ENCODE measurements at regions not wholly inside any gene's neighbourhood (a gene's known extent, or its start where the extent isn't known, plus 50 kb on each side); places are given as distances from the start of the nearest gene placed in this dataset.

DNA sequence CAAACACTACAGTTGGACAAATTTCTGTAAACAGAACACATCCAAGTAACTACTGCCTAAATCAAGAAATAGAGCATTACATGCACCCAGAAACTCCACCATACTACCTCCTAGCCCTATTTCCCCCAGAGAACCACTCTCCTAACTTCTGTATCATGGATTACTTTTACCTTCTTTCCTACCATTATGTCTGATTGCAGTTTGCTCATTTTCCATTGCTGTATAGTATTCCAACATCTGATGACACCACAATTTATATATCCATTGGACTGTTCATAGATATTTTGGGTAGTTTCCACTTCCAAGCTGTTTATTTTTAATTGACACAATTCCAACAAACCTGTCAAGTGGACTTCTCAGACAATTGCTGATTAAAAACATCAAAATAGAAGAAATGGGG is 271.1 kb downstream of the CDC5L start:
- Mint-ChIP-seq H3K27me3 (peaks cover 1% of the 10 kb centered on the region), H3K27ac (no peak overlapping the region), H3K4me1 (ENCODE audit: low read depth) (peaks cover 11% of the 10 kb centered on the region), H3K36me3 (peaks cover 3% of the 10 kb centered on the region), H3K9me3 (ENCODE audit: low read depth) (peaks cover 3% of the 10 kb centered on the region), H3K4me3 (no peak overlapping the region)

DNA sequence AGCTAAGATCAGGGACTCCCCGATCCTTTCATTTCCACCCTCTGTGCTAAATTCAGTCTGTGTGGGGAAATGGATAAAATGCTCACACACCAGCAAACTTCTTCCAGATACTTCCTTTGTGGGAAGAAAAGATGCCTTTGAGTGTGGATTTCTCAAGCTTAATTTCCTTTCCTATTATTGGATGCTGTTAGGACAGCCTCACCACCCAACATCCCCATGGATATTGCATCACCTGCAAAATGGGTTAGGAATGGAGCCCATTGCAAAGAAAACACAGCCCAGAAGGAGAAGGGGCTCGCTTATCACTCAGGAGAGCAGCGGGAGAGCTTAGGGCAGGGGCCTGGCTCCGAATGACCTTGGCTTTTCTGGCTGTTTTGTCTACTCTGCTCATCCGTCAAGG is 272.2 kb downstream of the CDC5L start:
- Mint-ChIP-seq H3K27ac (no peak overlapping the region), H3K4me3 (no peak overlapping the region), H3K36me3 (peaks cover 3% of the 10 kb centered on the region), H3K9me3 (ENCODE audit: low read depth) (peaks cover 3% of the 10 kb centered on the region), H3K4me1 (ENCODE audit: low read depth) (peaks cover 8% of the 10 kb centered on the region), H3K27me3 (no peaks in the 10 kb centered on the region)

DNA sequence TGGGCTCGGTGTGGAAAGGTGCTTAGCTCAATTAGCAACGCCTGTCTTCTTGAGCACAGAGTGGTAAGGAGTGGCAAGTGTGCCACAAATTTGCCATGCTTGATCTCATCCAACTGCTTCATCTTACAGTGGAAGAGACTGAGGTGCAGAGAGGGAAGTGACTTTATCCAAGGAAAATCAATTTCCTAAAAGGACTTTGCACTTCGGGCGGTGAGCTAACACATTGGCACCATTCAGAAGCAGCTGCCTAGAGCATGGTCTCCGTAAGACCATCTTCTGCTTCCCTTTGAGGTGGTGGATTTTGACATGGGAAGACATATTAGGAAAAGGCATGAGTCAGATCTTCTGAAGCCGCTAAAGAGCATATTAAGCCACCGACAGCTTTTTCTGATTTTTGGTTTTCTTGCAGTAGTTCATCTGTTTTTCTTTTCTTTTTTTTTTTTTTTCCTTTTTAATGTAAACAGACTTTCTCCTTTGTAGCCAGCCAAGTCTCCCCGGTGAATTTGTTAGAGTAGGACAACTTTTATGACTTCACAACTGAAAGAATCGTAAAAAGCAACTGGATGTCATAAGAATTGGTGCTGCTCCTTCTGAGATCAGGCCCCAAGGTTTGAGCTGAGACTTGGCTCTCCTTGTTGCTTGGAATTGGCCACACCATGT is 273.2 kb downstream of the CDC5L start:
- Mint-ChIP-seq H3K36me3 (peaks cover 3% of the 10 kb centered on the region), H3K27me3 (no peaks in the 10 kb centered on the region), H3K27ac (no peak overlapping the region), H3K4me1 (ENCODE audit: low read depth) (no peaks in the 10 kb centered on the region), H3K9me3 (ENCODE audit: low read depth) (peaks cover 3% of the 10 kb centered on the region), H3K4me3 (no peak overlapping the region)

DNA sequence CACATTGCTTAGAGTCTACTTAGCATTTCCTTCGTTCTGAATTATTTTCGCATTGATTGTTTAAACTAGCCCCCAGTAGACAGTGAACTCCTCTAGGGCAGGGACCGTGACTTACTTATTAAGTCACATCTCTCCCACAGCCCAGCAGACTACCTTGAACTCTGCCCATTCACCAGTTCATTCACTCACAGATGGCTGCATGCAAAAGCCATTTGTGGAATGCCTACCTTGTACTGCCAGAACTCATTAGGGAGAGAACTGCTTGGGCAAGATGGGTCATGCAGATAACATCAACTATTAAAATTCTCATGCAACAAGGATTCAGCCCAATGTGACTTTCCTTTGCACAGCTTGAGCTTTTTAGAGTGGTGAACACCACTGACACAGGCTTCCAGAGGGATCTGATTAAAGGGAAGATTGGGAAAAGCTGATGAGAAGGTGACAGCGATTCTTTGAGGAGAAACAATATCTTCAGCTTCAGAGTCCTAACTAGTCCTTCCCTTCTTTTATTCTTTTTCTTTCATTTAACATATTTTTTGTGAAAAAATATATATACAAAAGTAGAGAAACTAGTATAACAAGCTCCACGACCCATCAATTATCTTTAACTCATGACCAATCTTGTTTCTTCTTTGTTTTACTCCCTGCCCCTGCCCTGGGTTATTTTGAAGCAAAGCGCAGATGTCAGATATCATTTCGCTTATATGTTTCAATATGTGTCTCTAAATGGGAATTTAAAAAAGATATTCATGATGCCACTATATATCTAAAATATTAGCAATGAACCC is 273.9 kb downstream of the CDC5L start:
- Mint-ChIP-seq H3K27ac (no peak overlapping the region), H3K4me1 (ENCODE audit: low read depth) (no peaks in the 10 kb centered on the region), H3K27me3 (no peaks in the 10 kb centered on the region), H3K4me3 (no peak overlapping the region), H3K36me3 (peaks cover 3% of the 10 kb centered on the region), H3K9me3 (ENCODE audit: low read depth) (peaks cover 3% of the 10 kb centered on the region)

DNA sequence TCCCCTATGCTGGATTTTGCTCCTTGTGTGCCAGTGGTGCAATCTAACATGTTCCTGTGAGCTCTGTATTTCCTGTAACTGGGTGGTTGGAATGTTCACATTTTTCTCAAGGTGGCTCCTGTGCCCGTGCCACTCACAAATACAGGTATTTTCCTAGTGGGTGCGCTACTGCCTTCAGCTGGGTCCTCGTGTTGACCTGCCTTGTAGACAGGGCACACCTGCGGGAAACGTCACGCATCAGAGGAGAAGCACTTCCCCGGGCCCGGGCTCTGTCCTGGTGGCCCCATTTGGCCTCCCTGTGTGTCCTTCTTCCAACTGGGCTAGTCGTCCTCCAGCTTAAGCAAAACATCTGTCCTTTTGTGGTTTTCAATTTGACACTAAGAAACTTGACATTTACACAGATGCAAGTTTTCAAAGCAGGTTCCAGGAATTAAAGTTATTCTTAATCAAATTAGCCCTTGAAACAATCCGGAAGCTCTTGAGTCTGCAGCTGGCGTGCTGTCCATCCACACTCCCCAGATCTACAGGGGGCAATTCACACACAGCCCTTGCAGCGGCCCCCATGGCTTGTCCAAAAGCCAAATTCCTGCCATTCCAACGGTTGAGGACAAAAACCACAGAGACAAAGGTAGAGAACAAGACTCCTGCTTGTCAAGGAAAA is 275.1 kb downstream of the CDC5L start:
- H3K27me3 Mint-ChIP-seq: no peaks in the 10 kb centered on the region

DNA sequence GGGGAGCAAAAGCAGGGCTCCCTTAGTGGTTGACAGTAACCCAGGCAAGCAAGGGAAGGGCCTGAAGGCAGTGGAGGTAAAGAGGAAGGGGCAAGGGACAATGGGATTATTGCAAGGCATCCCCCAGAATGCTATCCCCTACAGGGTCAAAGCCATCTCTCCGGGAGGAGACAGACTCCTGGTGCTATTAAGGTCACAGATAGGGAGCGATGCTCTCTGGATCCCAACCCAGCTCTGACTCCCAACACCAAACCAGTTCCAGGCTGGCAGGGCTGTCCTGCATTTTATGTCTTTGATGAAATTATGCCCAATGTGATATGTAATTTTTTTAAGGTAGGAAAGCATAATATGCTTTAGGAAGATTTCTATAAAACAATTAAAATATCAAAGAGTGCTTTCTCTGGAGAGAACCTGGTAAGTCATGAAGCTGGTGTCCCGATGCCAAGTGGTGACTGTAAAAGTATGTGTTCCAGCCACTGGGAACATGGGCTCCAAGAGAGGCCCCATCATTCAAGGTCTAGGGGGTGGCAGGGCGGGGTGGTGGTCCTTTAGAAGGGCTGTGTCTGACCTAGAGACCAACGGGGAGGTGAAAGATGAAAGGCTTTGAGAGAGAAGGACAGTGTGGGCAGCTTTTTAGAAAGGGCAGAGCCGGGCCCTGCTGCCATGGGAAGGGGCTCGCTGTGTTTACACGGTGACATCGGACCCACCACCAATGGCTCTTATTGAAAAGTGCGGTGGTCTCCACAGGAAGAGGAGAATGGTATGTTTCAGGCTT is 276.5 kb downstream of the CDC5L start:
- no peaks in the 10 kb centered on the region for H3K9me3 Mint-ChIP-seq (ENCODE audit: low read depth)
- no peaks in the 10 kb centered on the region for H3K27me3 Mint-ChIP-seq
- no peaks in the 10 kb centered on the region for H3K36me3 Mint-ChIP-seq
- no peak overlapping the region for H3K4me3 Mint-ChIP-seq
- H3K27ac Mint-ChIP-seq: no peak overlapping the region
- no peaks in the 10 kb centered on the region for H3K4me1 Mint-ChIP-seq (ENCODE audit: low read depth)

More for the DNA sequence above, 275.1 kb downstream of the CDC5L start:
- peaks cover 3% of the 10 kb centered on the region for H3K36me3 Mint-ChIP-seq
- H3K9me3 Mint-ChIP-seq (ENCODE audit: low read depth): peaks cover 3% of the 10 kb centered on the region
- no peak overlapping the region for H3K4me3 Mint-ChIP-seq
- H3K27ac Mint-ChIP-seq: no peak overlapping the region
- H3K4me1 Mint-ChIP-seq (ENCODE audit: low read depth): no peaks in the 10 kb centered on the region

DNA sequence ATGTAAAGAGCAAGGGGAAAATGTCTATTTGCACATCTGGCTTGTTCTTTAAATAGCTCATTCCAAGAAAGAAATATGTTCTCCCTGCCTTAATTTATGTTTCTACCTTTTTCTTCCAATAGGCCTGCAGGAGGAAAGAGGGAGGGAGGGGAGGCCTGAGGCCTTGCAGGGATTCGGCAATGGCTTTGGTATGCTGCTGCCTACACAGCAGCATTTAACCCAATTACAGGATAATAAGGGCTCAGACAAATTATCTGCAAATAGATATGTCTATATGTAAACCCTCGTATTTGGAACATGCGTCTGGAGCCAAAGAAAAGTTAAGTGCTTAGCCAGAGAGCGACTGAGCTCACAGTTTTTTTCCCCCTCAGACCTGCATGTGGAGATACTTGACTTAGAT is 277.2 kb downstream of the CDC5L start:
- no peak overlapping the region for H3K4me3 Mint-ChIP-seq
- H3K27me3 Mint-ChIP-seq: no peaks in the 10 kb centered on the region
- H3K9me3 Mint-ChIP-seq (ENCODE audit: low read depth): no peaks in the 10 kb centered on the region
- H3K4me1 Mint-ChIP-seq (ENCODE audit: low read depth): no peaks in the 10 kb centered on the region
- H3K27ac Mint-ChIP-seq: no peak overlapping the region
- no peaks in the 10 kb centered on the region for H3K36me3 Mint-ChIP-seq

DNA sequence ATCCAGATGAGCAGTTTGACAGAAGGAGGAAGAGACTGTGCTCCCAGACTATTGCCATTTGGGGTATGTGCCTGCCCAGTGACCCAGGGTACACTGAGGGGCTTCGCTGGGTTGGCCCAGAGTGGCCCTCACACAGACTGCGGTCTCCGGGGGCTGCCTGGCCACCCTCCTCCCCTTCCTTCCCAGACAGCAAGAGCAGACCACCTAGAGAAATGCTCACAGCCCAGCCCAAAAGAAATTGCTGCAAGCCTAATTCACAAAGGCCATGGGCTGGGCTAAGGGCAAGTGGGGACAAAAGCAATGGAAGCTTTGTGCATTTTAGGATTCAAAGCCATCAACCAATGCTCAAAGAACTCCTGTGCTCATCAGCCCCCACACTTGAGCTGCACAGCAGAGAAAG is 277.6 kb downstream of the CDC5L start:
- H3K9me3 Mint-ChIP-seq (ENCODE audit: low read depth): no peaks in the 10 kb centered on the region
- no peak overlapping the region for H3K27ac Mint-ChIP-seq
- H3K36me3 Mint-ChIP-seq: no peaks in the 10 kb centered on the region
- H3K4me1 Mint-ChIP-seq (ENCODE audit: low read depth): no peaks in the 10 kb centered on the region
- no peaks in the 10 kb centered on the region for H3K27me3 Mint-ChIP-seq
- H3K4me3 Mint-ChIP-seq: no peak overlapping the region

DNA sequence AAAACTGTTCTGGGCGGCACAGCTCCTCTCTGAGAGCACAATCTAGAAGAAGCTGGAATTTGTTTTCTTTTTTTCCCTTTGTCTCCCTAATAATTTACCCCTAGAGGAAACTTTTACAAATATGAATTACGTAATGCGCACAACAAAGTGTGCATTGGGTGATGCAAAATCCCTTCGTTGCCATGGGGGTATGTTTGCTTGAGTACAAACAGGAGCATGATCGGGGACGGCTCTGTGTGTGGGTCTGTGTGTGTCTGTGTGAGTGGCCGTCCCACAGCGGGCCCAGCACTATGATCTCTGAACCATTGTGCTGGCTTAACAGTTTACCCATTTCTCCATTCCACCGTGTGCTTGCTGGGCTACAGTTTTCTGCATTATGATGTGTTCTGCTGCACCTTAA is 278.2 kb downstream of the CDC5L start:
- H3K27ac Mint-ChIP-seq: no peak overlapping the region
- H3K9me3 Mint-ChIP-seq (ENCODE audit: low read depth): no peaks in the 10 kb centered on the region
- H3K36me3 Mint-ChIP-seq: no peaks in the 10 kb centered on the region
- no peaks in the 10 kb centered on the region for H3K27me3 Mint-ChIP-seq
- H3K4me3 Mint-ChIP-seq: no peak overlapping the region
- no peaks in the 10 kb centered on the region for H3K4me1 Mint-ChIP-seq (ENCODE audit: low read depth)

DNA sequence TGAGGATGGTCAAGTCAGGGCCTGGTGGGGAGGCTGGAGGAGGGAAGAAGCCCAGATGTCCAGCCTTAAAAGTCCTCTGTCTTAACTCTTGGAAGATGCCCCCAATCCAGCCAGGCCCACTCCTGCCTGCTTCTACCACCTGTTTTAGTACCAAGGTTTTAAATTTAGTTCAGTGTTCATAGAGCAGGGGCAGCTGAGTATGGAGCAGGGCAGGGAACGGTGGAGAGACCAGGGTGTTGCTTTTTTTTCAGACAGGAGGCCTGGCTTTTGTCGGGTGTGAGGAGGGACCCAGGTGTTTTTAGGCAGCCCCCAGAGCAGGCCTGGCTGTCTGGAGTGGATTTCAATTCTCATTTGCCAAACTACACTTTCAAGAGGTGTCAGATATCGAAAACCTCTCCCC is 278.8 kb downstream of the CDC5L start:
- H3K4me3 Mint-ChIP-seq: no peak overlapping the region
- H3K27me3 Mint-ChIP-seq: no peaks in the 10 kb centered on the region
- no peaks in the 10 kb centered on the region for H3K9me3 Mint-ChIP-seq (ENCODE audit: low read depth)
- H3K36me3 Mint-ChIP-seq: no peaks in the 10 kb centered on the region
- no peaks in the 10 kb centered on the region for H3K4me1 Mint-ChIP-seq (ENCODE audit: low read depth)
- no peak overlapping the region for H3K27ac Mint-ChIP-seq

DNA sequence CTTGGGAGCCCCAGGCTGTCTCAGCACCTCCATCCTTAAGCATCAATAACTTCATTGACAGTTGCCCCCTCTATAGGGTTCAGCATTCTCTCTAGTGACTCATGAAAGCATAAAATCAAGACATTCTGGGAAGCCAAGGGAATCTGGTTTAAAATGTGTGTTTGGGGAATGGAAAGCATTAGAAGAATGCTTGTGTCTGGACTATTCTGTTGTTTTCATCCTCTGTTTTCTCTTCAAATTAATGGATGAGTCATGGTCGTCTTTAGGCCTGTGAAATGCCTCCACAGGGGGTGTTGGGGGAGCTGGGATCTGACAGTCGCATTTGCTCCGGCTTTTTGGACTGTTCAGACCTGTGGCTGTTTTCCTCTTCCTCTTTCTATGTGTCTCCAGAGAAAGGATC is 279.7 kb downstream of the CDC5L start:
- Mint-ChIP-seq H3K27ac (no peak overlapping the region), H3K4me1 (ENCODE audit: low read depth) (no peaks in the 10 kb centered on the region), H3K4me3 (no peak overlapping the region), H3K36me3 (no peaks in the 10 kb centered on the region), H3K9me3 (ENCODE audit: low read depth) (no peaks in the 10 kb centered on the region), H3K27me3 (no peaks in the 10 kb centered on the region)

DNA sequence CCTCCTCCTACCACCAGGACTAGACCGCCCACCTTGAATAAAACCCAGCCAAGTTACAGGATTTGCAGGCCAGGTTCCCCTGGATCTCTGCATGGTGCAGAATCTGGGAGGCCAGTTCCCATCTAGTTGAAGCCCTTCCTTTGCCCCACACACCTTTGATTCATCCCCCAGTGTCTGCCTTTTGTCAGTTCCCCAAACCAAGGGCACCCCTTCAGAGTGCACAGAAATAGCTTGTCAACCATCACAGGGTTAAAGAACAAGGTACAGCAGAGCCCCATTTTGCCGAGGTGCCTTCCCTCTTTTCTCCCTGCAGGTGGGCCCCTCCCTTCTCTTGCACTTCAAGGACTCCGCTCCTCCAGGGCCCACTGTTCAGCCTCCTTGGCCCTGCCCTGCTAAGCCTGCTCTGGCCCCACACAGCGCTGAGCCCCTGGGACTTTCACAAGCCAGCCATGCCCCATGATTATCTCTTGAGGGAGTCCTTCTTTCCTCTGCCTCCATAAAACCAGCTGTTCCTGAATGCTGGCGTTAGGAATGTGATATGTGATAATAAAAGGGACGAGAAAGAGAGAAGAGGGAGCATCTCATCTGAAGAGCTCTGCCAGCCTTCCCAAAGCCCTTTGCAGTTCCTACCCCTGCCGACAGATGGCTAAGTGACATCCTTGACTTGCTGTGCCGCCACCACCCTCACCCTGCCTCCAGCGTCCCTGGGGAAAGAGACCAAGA is 280.3 kb downstream of the CDC5L start:
- H3K4me3 Mint-ChIP-seq: no peak overlapping the region
- H3K27ac Mint-ChIP-seq: no peak overlapping the region

DNA sequence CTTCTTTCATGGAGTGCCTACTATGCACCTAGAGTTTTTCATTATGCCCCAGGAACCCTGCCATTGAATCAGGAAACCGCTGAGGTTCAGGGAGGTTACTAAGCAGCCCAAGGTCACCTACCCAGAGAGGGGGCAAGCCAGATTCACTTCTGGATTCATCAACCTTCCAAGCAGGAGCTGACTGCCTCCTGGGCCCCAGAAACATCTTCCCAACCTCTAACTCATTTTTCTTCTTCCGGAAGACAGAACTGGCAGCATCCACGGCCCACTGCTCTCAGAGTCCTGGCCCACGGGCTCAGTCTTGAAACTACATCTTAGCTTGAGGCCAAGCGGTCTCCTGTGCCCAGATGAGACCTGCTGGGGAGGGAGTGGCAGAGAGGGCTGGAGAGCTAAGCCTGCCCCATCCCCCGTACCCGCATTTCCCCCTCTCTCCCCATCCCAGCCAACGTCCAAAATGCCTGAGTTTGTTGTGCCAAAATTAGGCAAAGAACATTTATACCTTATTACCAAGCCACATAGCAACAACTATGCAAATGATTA is 281.0 kb downstream of the CDC5L start:
- H3K27me3 Mint-ChIP-seq: peaks cover 2% of the 10 kb centered on the region
- H3K4me3 Mint-ChIP-seq: no peak overlapping the region
- no peaks in the 10 kb centered on the region for H3K9me3 Mint-ChIP-seq (ENCODE audit: low read depth)
- no peaks in the 10 kb centered on the region for H3K4me1 Mint-ChIP-seq (ENCODE audit: low read depth)
- no peaks in the 10 kb centered on the region for H3K36me3 Mint-ChIP-seq
- no peak overlapping the region for H3K27ac Mint-ChIP-seq

More for the DNA sequence above, 280.3 kb downstream of the CDC5L start:
- Mint-ChIP-seq H3K27me3 (no peaks in the 10 kb centered on the region), H3K36me3 (no peaks in the 10 kb centered on the region), H3K9me3 (ENCODE audit: low read depth) (no peaks in the 10 kb centered on the region), H3K4me1 (ENCODE audit: low read depth) (no peaks in the 10 kb centered on the region)

Measured in activated naive CD8-positive, alpha-beta T cell (primary cell).